ENCODE measurements at regions not wholly inside any gene's neighbourhood (a gene's known extent, or its start where the extent isn't known, plus 50 kb on each side); places are given as distances from the start of the nearest gene placed in this dataset.

- CTCF ChIA-PET, result no interaction called here
- no peak for TF ChIP-seq CTCF (IDR thresholded peaks at IDR 0.05; ENCODE audit: unreplicated experiment)
- H3K4me1 Mint-ChIP-seq (ENCODE audit: insufficient read depth, unreplicated experiment), result no peaks in the 10 kb centered on the region
Measured at GRCh38 chr19:29022599-29022998, 190.4 kb downstream of the UQCRFS1 start.

GRCh38 chr19:29022165-29022564 lies 190.8 kb downstream of the UQCRFS1 start:
- intact Hi-C loops (cut with micrococcal nuclease), result no loop called here
- POLR2A ChIA-PET, result no interaction called here
- DNase-seq (ENCODE audit: unreplicated experiment), result no peak
- Mint-ChIP-seq H3K9me3 (ENCODE audit: unreplicated experiment) (peaks cover 22% of the 10 kb centered on the region), H3K36me3 (ENCODE audit: insufficient read depth, unreplicated experiment) (peaks cover 4% of the 10 kb centered on the region), H3K4me1 (ENCODE audit: insufficient read depth, unreplicated experiment) (no peaks in the 10 kb centered on the region), H3K4me3 (ENCODE audit: unreplicated experiment) (no peak overlapping the region), H3K27me3 (ENCODE audit: insufficient read depth, unreplicated experiment) (no peaks in the 10 kb centered on the region), H3K27ac (ENCODE audit: low read depth, unreplicated experiment) (no peak overlapping the region)
- TF ChIP-seq CTCF (IDR thresholded peaks at IDR 0.05; ENCODE audit: unreplicated experiment), result no peak
- BruUV-seq (replicated peaks), result no TSS peak
- CTCF ChIA-PET, result no interaction called here

More at GRCh38 chr19:29022599-29022998, 190.4 kb downstream of the UQCRFS1 start:
- Mint-ChIP-seq H3K27me3 (ENCODE audit: insufficient read depth, unreplicated experiment) (no peaks in the 10 kb centered on the region), H3K36me3 (ENCODE audit: insufficient read depth, unreplicated experiment) (peaks cover 4% of the 10 kb centered on the region), H3K27ac (ENCODE audit: low read depth, unreplicated experiment) (no peak overlapping the region), H3K9me3 (ENCODE audit: unreplicated experiment) (peaks cover 19% of the 10 kb centered on the region), H3K4me3 (ENCODE audit: unreplicated experiment) (no peak overlapping the region)
- POLR2A ChIA-PET, result no interaction called here
- intact Hi-C loops (cut with micrococcal nuclease), result no loop called here
- no TSS peak for BruUV-seq (replicated peaks)
- no peak for DNase-seq (ENCODE audit: unreplicated experiment)

DNA sequence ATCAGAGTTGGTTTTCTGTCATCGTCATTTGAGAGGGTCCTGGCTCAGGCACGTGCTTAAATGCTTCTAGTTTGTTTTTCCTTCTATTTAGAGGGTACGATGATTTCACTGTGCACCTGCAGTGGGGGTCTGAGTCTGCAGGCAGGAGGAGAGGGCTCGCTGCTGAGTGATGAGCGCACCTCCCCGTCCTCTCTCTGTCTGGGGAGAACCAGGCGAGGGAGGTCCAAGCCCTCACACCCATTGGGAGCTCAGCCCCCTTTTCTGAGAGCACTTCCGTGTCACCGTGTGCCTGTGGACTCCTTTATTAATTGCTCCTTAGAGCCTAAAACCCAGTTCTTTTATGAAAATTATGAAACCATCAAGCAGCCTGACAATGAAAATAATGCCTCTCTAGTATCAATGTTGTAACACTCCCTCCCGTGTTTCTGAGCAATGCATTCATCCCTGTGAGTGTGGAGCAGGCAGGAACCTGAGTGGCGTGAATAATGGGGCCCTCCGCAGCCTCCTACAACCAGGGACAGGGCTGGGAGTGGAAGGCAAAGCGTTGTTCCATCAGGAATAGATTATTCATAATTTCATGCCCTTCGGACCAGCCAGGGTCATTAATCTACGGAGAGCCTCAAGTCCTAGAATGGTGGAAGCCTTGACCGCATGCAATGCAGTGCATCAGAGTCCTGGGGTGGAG lies 191.6 kb downstream of the UQCRFS1 start:
- no peak overlapping the region for H3K4me3 Mint-ChIP-seq (ENCODE audit: unreplicated experiment)
- ChIA-PET POLR2A (no interaction called here), CTCF (no interaction called here)
- peaks cover 28% of the 10 kb centered on the region for H3K9me3 Mint-ChIP-seq (ENCODE audit: unreplicated experiment)
- H3K4me1 Mint-ChIP-seq (ENCODE audit: insufficient read depth, unreplicated experiment), result no peaks in the 10 kb centered on the region
- TF ChIP-seq CTCF (IDR thresholded peaks at IDR 0.05; ENCODE audit: unreplicated experiment), result no peak
- H3K27me3 Mint-ChIP-seq (ENCODE audit: insufficient read depth, unreplicated experiment), result no peaks in the 10 kb centered on the region
- H3K27ac Mint-ChIP-seq (ENCODE audit: low read depth, unreplicated experiment), result no peak overlapping the region
- BruUV-seq (replicated peaks), result no TSS peak
- H3K36me3 Mint-ChIP-seq (ENCODE audit: insufficient read depth, unreplicated experiment), result peaks cover 3% of the 10 kb centered on the region
- intact Hi-C loops (cut with micrococcal nuclease), result no loop called here
- no peak for DNase-seq (ENCODE audit: unreplicated experiment)

DNA sequence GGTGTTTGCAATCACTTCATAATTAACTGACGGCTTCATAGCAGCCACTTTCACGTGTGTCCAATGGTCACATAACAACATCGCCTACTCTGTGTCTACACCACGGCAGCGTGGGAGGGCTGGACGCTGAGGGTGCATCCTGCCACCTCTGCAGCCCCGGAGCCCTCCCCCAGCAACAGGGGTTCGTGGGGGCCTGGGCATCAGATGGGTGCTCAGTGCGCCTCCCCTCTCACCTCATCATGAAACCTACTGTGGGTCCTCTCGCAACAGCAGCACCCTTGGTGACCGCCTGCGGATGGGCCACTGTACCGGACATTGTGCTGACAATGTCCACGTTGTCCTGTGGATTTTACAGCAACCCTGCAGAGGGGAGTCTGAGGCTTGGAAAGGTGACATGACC lies 193.5 kb downstream of the UQCRFS1 start:
- intact Hi-C loops (cut with micrococcal nuclease), result no loop called here
- H3K27me3 Mint-ChIP-seq (ENCODE audit: insufficient read depth, unreplicated experiment), result no peaks in the 10 kb centered on the region
- peaks cover 39% of the 10 kb centered on the region for H3K9me3 Mint-ChIP-seq (ENCODE audit: unreplicated experiment)
- H3K27ac Mint-ChIP-seq (ENCODE audit: low read depth, unreplicated experiment), result no peak overlapping the region
- H3K4me1 Mint-ChIP-seq (ENCODE audit: insufficient read depth, unreplicated experiment), result no peaks in the 10 kb centered on the region
- H3K36me3 Mint-ChIP-seq (ENCODE audit: insufficient read depth, unreplicated experiment), result peaks cover 7% of the 10 kb centered on the region
- ChIA-PET POLR2A (no interaction called here), CTCF (no interaction called here)
- BruUV-seq (replicated peaks), result no TSS peak
- H3K4me3 Mint-ChIP-seq (ENCODE audit: unreplicated experiment), result no peak overlapping the region
- no peak for TF ChIP-seq CTCF (IDR thresholded peaks at IDR 0.05; ENCODE audit: unreplicated experiment)
- DNase-seq (ENCODE audit: unreplicated experiment), result no peak
